Endodermal cell (in vitro differentiated cells): ENCODE measurements at regions not wholly inside any gene's neighbourhood (a gene's known extent, or its start where the extent isn't known, plus 50 kb on each side); places are given as distances from the start of the nearest gene placed in this dataset.

ENCODE experiments used
- DNase-seq: peaks from one replicate; pipeline ENCODE4 v3.0.0-alpha.2; 2017
- H3K27ac ChIP-seq: 2 replicates; pipeline ENCODE4 v1.5.1; 2013; ENCODE audit warnings: mild to moderate bottlenecking, low read depth, low read length, moderate library complexity
- H3K27me3 ChIP-seq: 2 replicates; pipeline ENCODE4 v1.6.1; 2013; ENCODE audit warnings: mild to moderate bottlenecking, low read length, moderate library complexity; ENCODE audit not compliant: insufficient read depth, control insufficient read depth, poor library complexity, severe bottlenecking
- H3K36me3 ChIP-seq: 2 replicates; pipeline ENCODE4 v1.7.0; 2013; ENCODE audit warnings: mild to moderate bottlenecking, low read length, moderate library complexity; ENCODE audit not compliant: control insufficient read depth, insufficient read depth
- H3K4me1 ChIP-seq: one replicate; pipeline ENCODE4 v1.7.0; 2013; ENCODE audit warnings: low read length; ENCODE audit not compliant: control insufficient read depth, insufficient read depth
- H3K4me3 ChIP-seq: 2 replicates; pipeline ENCODE4 v1.5.1; 2013; ENCODE audit warnings: mild to moderate bottlenecking, low read length, moderate library complexity
- H3K9ac ChIP-seq: 2 replicates; pipeline ENCODE4 v1.6.1; 2013; ENCODE audit warnings: mild to moderate bottlenecking, low read length, moderate library complexity; ENCODE audit not compliant: poor library complexity, severe bottlenecking; ENCODE audit errors: extremely low read depth
- H3K9me3 ChIP-seq: 2 replicates; pipeline ENCODE4 v1.6.1; 2013; ENCODE audit warnings: mild to moderate bottlenecking, low read length, moderate library complexity; ENCODE audit not compliant: control insufficient read depth
- H3K27ac Mint-ChIP-seq: 2 replicates; pipeline ENCODE4 v1.8.0; 2020; ENCODE audit warnings: mixed read lengths
- H3K27me3 Mint-ChIP-seq: 2 replicates; pipeline ENCODE4 v1.8.0; 2021; ENCODE audit warnings: mild to moderate bottlenecking, mixed read lengths; ENCODE audit not compliant: insufficient read depth
- H3K36me3 Mint-ChIP-seq: 2 replicates; pipeline ENCODE4 v1.8.0; 2020; ENCODE audit warnings: low read depth, mixed read lengths
- H3K4me1 Mint-ChIP-seq: 2 replicates; pipeline ENCODE4 v1.8.0; 2020; ENCODE audit warnings: mixed read lengths
- H3K4me3 Mint-ChIP-seq: 2 replicates; pipeline ENCODE4 v1.8.0; 2020; ENCODE audit warnings: mild to moderate bottlenecking, moderate library complexity, mixed read lengths
- H3K9me3 Mint-ChIP-seq: 2 replicates; pipeline ENCODE4 v1.8.0; 2020; ENCODE audit warnings: mild to moderate bottlenecking, mixed read lengths
- CTCF ChIP-seq: fragments of 200-600 bp; sonication (generic); conservative IDR thresholded peaks from 2 replicates; pipeline ENCODE4 v1.5.0; 2021; ENCODE audit warnings: antibody characterized with exemption, mild to moderate bottlenecking
- WGBS, 2 experiments: methylation state at CpG; one replicate each; pipeline versions ENCODE4 v1.1.5 to v1.1.7; 2013; ENCODE audit warnings: missing lambda C conversion rate in 2 of 2, mixed read lengths in 1 of 2; ENCODE audit not compliant: insufficient coverage in 1 of 2, insufficient read length in 1 of 2; 5-methylcytosine and 5-hydroxymethylcytosine counted together

- WGBS, 2 experiments = 94 to 96% methylated on average over 3 of the region's 4 CpGs
- Mint-ChIP-seq H3K27ac (no peak overlapping the region), H3K36me3 (no peaks in the 10 kb centered on the region), H3K27me3 (no peaks in the 10 kb centered on the region), H3K4me3 (no peak overlapping the region), H3K9me3 (no peaks in the 10 kb centered on the region), H3K4me1 (no peaks in the 10 kb centered on the region)
- H3K27ac ChIP-seq = no peak overlapping the region
- TF ChIP-seq CTCF = no peak
- H3K4me1 ChIP-seq = no peaks in the 10 kb centered on the region
- H3K9ac ChIP-seq = no peak overlapping the region
- no peak for DNase-seq
- H3K9me3 ChIP-seq = no peaks in the 10 kb centered on the region
- H3K4me3 ChIP-seq = no peak overlapping the region
- H3K36me3 ChIP-seq = no peaks in the 10 kb centered on the region
- H3K27me3 ChIP-seq = no peaks in the 10 kb centered on the region
Measured at GRCh38 chr5:3041001-3041400, 289.5 kb upstream of the IRX2 start.

GRCh38 chr5:3036041-3036788 is 284.7 kb upstream of the IRX2 start:
- Mint-ChIP-seq H3K4me1 (no peaks in the 10 kb centered on the region), H3K27me3 (no peaks in the 10 kb centered on the region), H3K4me3 (no peak overlapping the region), H3K27ac (no peak overlapping the region), H3K36me3 (no peaks in the 10 kb centered on the region), H3K9me3 (no peaks in the 10 kb centered on the region)
- no peak overlapping the region for H3K4me3 ChIP-seq
- no peaks in the 10 kb centered on the region for H3K36me3 ChIP-seq
- H3K9me3 ChIP-seq = no peaks in the 10 kb centered on the region
- 80 to 86% methylated on average over 5 to 13 of the region's 14 CpGs for WGBS, 2 experiments
- no peaks in the 10 kb centered on the region for H3K27me3 ChIP-seq
- no peak for DNase-seq
- TF ChIP-seq CTCF = no peak
- no peak overlapping the region for H3K27ac ChIP-seq
- no peak overlapping the region for H3K9ac ChIP-seq
- H3K4me1 ChIP-seq = no peaks in the 10 kb centered on the region

DNA sequence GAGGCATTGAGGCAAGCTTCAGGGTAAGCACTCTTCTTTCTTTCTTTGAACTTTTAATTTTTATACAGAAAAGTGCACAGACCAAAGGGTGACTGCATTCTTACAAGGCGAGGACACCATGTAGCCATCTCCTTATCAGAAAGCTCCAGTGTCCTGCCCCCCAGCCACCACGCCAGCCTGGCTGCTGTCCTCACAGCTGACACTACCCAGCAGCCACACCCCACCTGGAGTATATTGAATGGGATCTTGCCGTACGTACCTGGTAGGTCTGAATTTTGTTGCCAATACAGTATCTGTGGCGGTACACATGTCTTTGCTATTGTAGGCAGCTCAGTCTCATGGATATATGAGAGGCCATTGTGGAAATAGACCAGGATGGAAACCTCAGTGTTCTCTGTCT is 284.0 kb upstream of the IRX2 start:
- Mint-ChIP-seq H3K27me3 (no peaks in the 10 kb centered on the region), H3K4me1 (no peaks in the 10 kb centered on the region)
- WGBS, 2 experiments = 94 to 100% methylated on average over 1 to 5 of the region's 5 CpGs

More for the DNA sequence above, 284.0 kb upstream of the IRX2 start:
- TF ChIP-seq CTCF = no peak
- Histone ChIP-seq H3K9me3 (no peaks in the 10 kb centered on the region), H3K4me1 (no peaks in the 10 kb centered on the region), H3K4me3 (no peak overlapping the region), H3K36me3 (no peaks in the 10 kb centered on the region), H3K27ac (no peak overlapping the region), H3K9ac (no peak overlapping the region), H3K27me3 (no peaks in the 10 kb centered on the region)
- Mint-ChIP-seq H3K9me3 (no peaks in the 10 kb centered on the region), H3K4me3 (no peak overlapping the region), H3K27ac (no peak overlapping the region), H3K36me3 (no peaks in the 10 kb centered on the region)
- DNase-seq = peak; percentile 26
